ENCODE measurements at regions not wholly inside any gene's neighbourhood (a gene's known extent, or its start where the extent isn't known, plus 50 kb on each side); places are given as distances from the start of the nearest gene placed in this dataset.

DNA sequence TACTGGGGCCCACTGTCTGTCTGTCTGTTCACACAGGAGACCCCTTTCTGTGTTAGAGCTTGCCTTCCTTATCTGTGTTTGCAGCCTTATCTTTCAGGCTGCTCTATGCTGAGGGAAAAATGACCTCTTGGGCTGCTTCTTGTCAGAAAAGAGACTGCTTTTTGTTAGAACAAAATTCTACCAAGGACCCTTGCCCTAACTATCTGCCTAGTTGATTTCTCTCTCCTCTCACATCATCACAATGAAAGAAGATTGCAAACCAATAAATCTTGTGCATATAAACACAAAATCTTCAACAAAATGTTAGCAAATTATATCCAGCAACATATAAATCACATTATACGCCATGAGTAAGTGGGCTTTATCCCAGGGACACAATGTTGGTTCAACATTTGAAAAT, 1117.7 kb downstream of the CDH11 start:
- no peak for TF ChIP-seq EP300 (IDR thresholded peaks at IDR 0.05; ENCODE audit: borderline replicate concordance)
- no peak for TF ChIP-seq FOXM1 (IDR thresholded peaks at IDR 0.05; ENCODE audit: borderline replicate concordance, low read depth)
- no peak for TF ChIP-seq ZBTB7A (IDR thresholded peaks at IDR 0.05; ENCODE audit: low read depth)
- TF ChIP-seq TEAD4 (IDR thresholded peaks at IDR 0.05): no peak
- TF ChIP-seq REST (IDR thresholded peaks at IDR 0.05; ENCODE audit: low read depth): no peak
- TF ChIP-seq MAX (IDR thresholded peaks at IDR 0.05): no peak
- TF ChIP-seq TAF1 (IDR thresholded peaks at IDR 0.05; ENCODE audit: low read depth): no peak
- no peak for TF ChIP-seq CEBPB (IDR thresholded peaks at IDR 0.05)
- TF ChIP-seq EGR1 (IDR thresholded peaks at IDR 0.05): no peak
- TF ChIP-seq NFIC (IDR thresholded peaks at IDR 0.05): no peak
- TF ChIP-seq CREB1 (IDR thresholded peaks at IDR 0.05; ENCODE audit: low read depth): no peak
- no peak for TF ChIP-seq YY1 (IDR thresholded peaks at IDR 0.05; ENCODE audit: low read depth)
- no peak for TF ChIP-seq USF1 (IDR thresholded peaks at IDR 0.05)
- no peak for TF ChIP-seq TCF12 (IDR thresholded peaks at IDR 0.05; ENCODE audit: low read depth)
- no peak for TF ChIP-seq RAD21 (IDR thresholded peaks at IDR 0.05; ENCODE audit: low read depth)

- TF ChIP-seq RAD21 (IDR thresholded peaks at IDR 0.05; ENCODE audit: low read depth): no peak
- TF ChIP-seq MAX (IDR thresholded peaks at IDR 0.05): no peak
- TF ChIP-seq CREB1 (IDR thresholded peaks at IDR 0.05; ENCODE audit: low read depth): no peak
- TF ChIP-seq EGR1 (IDR thresholded peaks at IDR 0.05): no peak
- no peak for TF ChIP-seq ZBTB7A (IDR thresholded peaks at IDR 0.05; ENCODE audit: low read depth)
- no peak for TF ChIP-seq TCF12 (IDR thresholded peaks at IDR 0.05; ENCODE audit: low read depth)
- no peak for TF ChIP-seq TAF1 (IDR thresholded peaks at IDR 0.05; ENCODE audit: low read depth)
- TF ChIP-seq NFIC (IDR thresholded peaks at IDR 0.05): no peak
- TF ChIP-seq TEAD4 (IDR thresholded peaks at IDR 0.05): no peak
- no peak for TF ChIP-seq EP300 (IDR thresholded peaks at IDR 0.05; ENCODE audit: borderline replicate concordance)
- TF ChIP-seq USF1 (IDR thresholded peaks at IDR 0.05): no peak
- no peak for TF ChIP-seq REST (IDR thresholded peaks at IDR 0.05; ENCODE audit: low read depth)
These were observed 1126.8 kb downstream of the CDH11 start for GRCh38 chr16:63995025-63995424.

GRCh38 chr16:63983401-63983800, 1138.5 kb downstream of the CDH11 start:
- no peak for TF ChIP-seq NFIC (IDR thresholded peaks at IDR 0.05)
- no peak for TF ChIP-seq TAF1 (IDR thresholded peaks at IDR 0.05; ENCODE audit: low read depth)
- no peak for TF ChIP-seq FOXM1 (IDR thresholded peaks at IDR 0.05; ENCODE audit: borderline replicate concordance, low read depth)
- TF ChIP-seq MAX (IDR thresholded peaks at IDR 0.05): no peak
- TF ChIP-seq REST (IDR thresholded peaks at IDR 0.05; ENCODE audit: low read depth): no peak

- TF ChIP-seq CREB1 (IDR thresholded peaks at IDR 0.05; ENCODE audit: low read depth) (no peak), REST (IDR thresholded peaks at IDR 0.05; ENCODE audit: low read depth) (no peak), YY1 (IDR thresholded peaks at IDR 0.05; ENCODE audit: low read depth) (no peak), EP300 (IDR thresholded peaks at IDR 0.05; ENCODE audit: borderline replicate concordance) (no peak), FOXM1 (IDR thresholded peaks at IDR 0.05; ENCODE audit: borderline replicate concordance, low read depth) (no peak)
These were observed 1139.1 kb downstream of the CDH11 start for GRCh38 chr16:63982741-63983140.
